Karpas-422 (cell line): ENCODE measurements at regions not wholly inside any gene's neighbourhood (a gene's known extent, or its start where the extent isn't known, plus 50 kb on each side); places are given as distances from the start of the nearest gene placed in this dataset.
"Not testable (repeated sequence)": the region's sequence is repeated elsewhere in the genome, so short reads cannot be mapped to it uniquely, and the experiment has no call there.

Source experiments
- DNase-seq: peaks from one replicate; pipeline ENCODE4 v3.0.0-alpha.2; 2015
- H2AFZ ChIP-seq: fragments of 200-600 bp; sonication (generic); 2 replicates; pipeline ENCODE4 v1.6.1; 2014; ENCODE audit warnings: antibody characterized with exemption, low read length, mixed read lengths
- H3K27ac ChIP-seq: fragments of 200-600 bp; sonication (generic); 2 replicates; pipeline ENCODE4 v1.5.1; 2014; ENCODE audit warnings: mild to moderate bottlenecking, low read length, moderate library complexity
- H3K27me3 ChIP-seq: fragments of 200-600 bp; sonication (generic); 2 replicates; pipeline ENCODE4 v1.6.1; 2014; ENCODE audit warnings: low read length, mixed read lengths
- H3K36me3 ChIP-seq: fragments of 200-600 bp; sonication (generic); 2 replicates; pipeline ENCODE4 v1.6.1; 2014; ENCODE audit warnings: low read length, mixed read lengths; ENCODE audit not compliant: insufficient read depth
- H3K4me1 ChIP-seq: fragments of 200-600 bp; sonication (generic); 2 replicates; pipeline ENCODE4 v1.6.1; 2014; ENCODE audit warnings: mild to moderate bottlenecking, low read length, mixed read lengths
- H3K4me2 ChIP-seq: fragments of 200-600 bp; sonication (generic); 2 replicates; pipeline ENCODE4 v1.6.1; 2014; ENCODE audit warnings: low read length, low read depth, mild to moderate bottlenecking; ENCODE audit not compliant: poor library complexity, severe bottlenecking
- H3K4me3 ChIP-seq: fragments of 200-600 bp; sonication (generic); 2 replicates; pipeline ENCODE4 v1.5.1; 2014; ENCODE audit warnings: mild to moderate bottlenecking, antibody characterized with exemption, low read length, mixed read lengths
- H3K79me2 ChIP-seq: fragments of 200-600 bp; sonication (generic); 2 replicates; pipeline ENCODE4 v1.6.1; 2014; ENCODE audit warnings: mild to moderate bottlenecking, low read length, mixed read lengths
- H3K9ac ChIP-seq: fragments of 200-600 bp; sonication (generic); 2 replicates; pipeline ENCODE4 v1.6.0; 2014; ENCODE audit warnings: low read length
- H3K9me2 ChIP-seq: fragments of 200-600 bp; sonication (generic), shearing (Covaris generic); replicated peaks from 2 replicates; pipeline ENCODE4 v1.6.0; 2014; ENCODE audit warnings: mild to moderate bottlenecking, low read length, moderate library complexity; ENCODE audit not compliant: insufficient read depth
- H3K9me3 ChIP-seq: fragments of 300-700, 200-600 bp; sonication (generic); 2 replicates; pipeline ENCODE4 v1.6.1; 2014; ENCODE audit warnings: low read length, mixed read lengths
- H4K20me1 ChIP-seq: fragments of 200-600 bp; sonication (generic); 2 replicates; pipeline ENCODE4 v1.6.1; 2014; ENCODE audit warnings: mild to moderate bottlenecking, antibody characterized with exemption, low read length, low read depth; ENCODE audit not compliant: insufficient read depth

- Histone ChIP-seq H3K4me3 (peak overlapping the region; percentile 21), H3K4me2 (peak overlapping the region; percentile 69), H4K20me1 (no peaks in the 10 kb centered on the region), H3K36me3 (no peaks in the 10 kb centered on the region), H3K9me2 (no peaks in the 10 kb centered on the region), H3K79me2 (no peaks in the 10 kb centered on the region), H3K9me3 (no peaks in the 10 kb centered on the region; the same call in 1 of the 2 replicates), H3K4me1 (peaks cover 41% of the 10 kb centered on the region), H3K27ac (peak overlapping the region; percentile 88), H3K9ac (peak overlapping the region; percentile 42), H3K27me3 (no peaks in the 10 kb centered on the region), H2AFZ (peak overlapping the region; percentile 93)
- DNase-seq = peak; percentile 90
These were observed 55.0 kb upstream of the CHD2 start for GRCh38 chr15:92845126-92845508.

GRCh38 chr15:92846741-92847140 lies 53.4 kb upstream of the CHD2 start:
- Histone ChIP-seq H4K20me1 (no peaks in the 10 kb centered on the region), H3K27me3 (no peaks in the 10 kb centered on the region), H3K4me1 (peaks cover 38% of the 10 kb centered on the region), H3K4me2 (no peak overlapping the region), H3K4me3 (no peak overlapping the region), H3K27ac (no peak overlapping the region), H3K36me3 (no peaks in the 10 kb centered on the region), H3K79me2 (no peaks in the 10 kb centered on the region), H3K9me3 (no peaks in the 10 kb centered on the region; the same call in 1 of the 2 replicates), H3K9ac (no peak overlapping the region), H3K9me2 (no peaks in the 10 kb centered on the region), H2AFZ (no peak overlapping the region)
- DNase-seq = no peak

GRCh38 chr15:92847841-92848240 lies 52.3 kb upstream of the CHD2 start:
- no peak overlapping the region for H2AFZ ChIP-seq
- no peak overlapping the region for H3K4me2 ChIP-seq
- no peaks in the 10 kb centered on the region for H3K27me3 ChIP-seq
- H3K27ac ChIP-seq = no peak overlapping the region
- no peaks in the 10 kb centered on the region; the same call in 1 of the 2 replicates for H3K9me3 ChIP-seq
- H3K9me2 ChIP-seq = no peaks in the 10 kb centered on the region
- DNase-seq = no peak
- peaks cover 40% of the 10 kb centered on the region for H3K4me1 ChIP-seq
- H4K20me1 ChIP-seq = no peaks in the 10 kb centered on the region
- no peaks in the 10 kb centered on the region for H3K36me3 ChIP-seq
- no peaks in the 10 kb centered on the region for H3K79me2 ChIP-seq
- H3K9ac ChIP-seq = no peak overlapping the region
- H3K4me3 ChIP-seq = no peak overlapping the region

- Histone ChIP-seq H3K4me2 (peak overlapping the region; percentile 18), H3K79me2 (no peaks in the 10 kb centered on the region), H3K27me3 (no peaks in the 10 kb centered on the region), H3K9me2 (no peaks in the 10 kb centered on the region), H3K9ac (no peak overlapping the region), H3K4me3 (no peak overlapping the region), H4K20me1 (no peaks in the 10 kb centered on the region), H3K36me3 (no peaks in the 10 kb centered on the region), H3K4me1 (peaks cover 45% of the 10 kb centered on the region), H3K27ac (peak overlapping the region; percentile 33; the same call in 1 of the 2 replicates), H2AFZ (0 out of 2 replicates have a peak overlapping the region, but pooled peaks have one; percentile 16), H3K9me3 (no peaks in the 10 kb centered on the region; the same call in 1 of the 2 replicates)
- no peak for DNase-seq
These were observed 51.7 kb upstream of the CHD2 start for GRCh38 chr15:92848464-92848851.

GRCh38 chr15:92848852-92849598 lies 51.1 kb upstream of the CHD2 start:
- H3K4me3 ChIP-seq = no peak overlapping the region
- H3K79me2 ChIP-seq = no peaks in the 10 kb centered on the region
- H3K4me2 ChIP-seq = peak overlapping the region; percentile 18
- H4K20me1 ChIP-seq = no peaks in the 10 kb centered on the region
- H2AFZ ChIP-seq = peak overlapping the region; percentile 36
- peaks cover 45% of the 10 kb centered on the region for H3K4me1 ChIP-seq
- no peaks in the 10 kb centered on the region for H3K36me3 ChIP-seq
- peak overlapping the region; percentile 33 for H3K27ac ChIP-seq
- H3K27me3 ChIP-seq = no peaks in the 10 kb centered on the region
- no peaks in the 10 kb centered on the region for H3K9me2 ChIP-seq
- peak overlapping the region; percentile 8 for H3K9ac ChIP-seq
- H3K9me3 ChIP-seq = no peaks in the 10 kb centered on the region; the same call in 1 of the 2 replicates
- DNase-seq = peak; percentile 81

- H3K27me3 ChIP-seq, H2AFZ ChIP-seq, H3K36me3 ChIP-seq, H3K9me2 ChIP-seq, H3K27ac ChIP-seq, DNase-seq, H3K79me2 ChIP-seq, H3K9ac ChIP-seq, H3K4me2 ChIP-seq, H3K9me3 ChIP-seq, H4K20me1 ChIP-seq, H3K4me3 ChIP-seq: not testable (repeated sequence)
- peaks cover 38% of the 10 kb centered on the region for H3K4me1 ChIP-seq
These were observed 49.9 kb upstream of the CHD2 start for GRCh38 chr15:92850218-92850617.
